ENCODE measurements at regions not wholly inside any gene's neighbourhood (a gene's known extent, or its start where the extent isn't known, plus 50 kb on each side); places are given as distances from the start of the nearest gene placed in this dataset.

DNA sequence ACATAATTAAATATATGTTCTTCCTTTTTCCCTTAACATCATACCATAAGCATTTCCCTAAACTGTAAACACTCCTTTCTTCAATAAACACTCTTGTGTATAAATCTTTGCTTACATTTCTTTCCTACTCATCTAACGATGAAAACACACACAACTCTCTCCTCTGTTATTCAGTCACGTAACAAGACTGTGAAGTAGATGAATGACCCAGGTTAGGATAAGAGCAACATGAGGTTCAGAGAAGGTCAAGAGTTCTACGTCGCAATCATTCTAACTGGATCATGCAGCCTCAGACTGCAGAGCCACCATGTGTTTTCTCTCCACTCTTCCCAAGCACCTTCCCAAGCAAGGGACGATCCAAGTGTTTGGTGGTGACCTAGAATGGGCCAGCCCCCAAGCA lies 70.5 kb upstream of the SPTLC1 start:
- ChIA-PET POLR2A (no interaction called here), CTCF (no interaction called here)
- DNase-seq (ENCODE audit: low read depth): no peak
- TF ChIP-seq, protein P1, sequence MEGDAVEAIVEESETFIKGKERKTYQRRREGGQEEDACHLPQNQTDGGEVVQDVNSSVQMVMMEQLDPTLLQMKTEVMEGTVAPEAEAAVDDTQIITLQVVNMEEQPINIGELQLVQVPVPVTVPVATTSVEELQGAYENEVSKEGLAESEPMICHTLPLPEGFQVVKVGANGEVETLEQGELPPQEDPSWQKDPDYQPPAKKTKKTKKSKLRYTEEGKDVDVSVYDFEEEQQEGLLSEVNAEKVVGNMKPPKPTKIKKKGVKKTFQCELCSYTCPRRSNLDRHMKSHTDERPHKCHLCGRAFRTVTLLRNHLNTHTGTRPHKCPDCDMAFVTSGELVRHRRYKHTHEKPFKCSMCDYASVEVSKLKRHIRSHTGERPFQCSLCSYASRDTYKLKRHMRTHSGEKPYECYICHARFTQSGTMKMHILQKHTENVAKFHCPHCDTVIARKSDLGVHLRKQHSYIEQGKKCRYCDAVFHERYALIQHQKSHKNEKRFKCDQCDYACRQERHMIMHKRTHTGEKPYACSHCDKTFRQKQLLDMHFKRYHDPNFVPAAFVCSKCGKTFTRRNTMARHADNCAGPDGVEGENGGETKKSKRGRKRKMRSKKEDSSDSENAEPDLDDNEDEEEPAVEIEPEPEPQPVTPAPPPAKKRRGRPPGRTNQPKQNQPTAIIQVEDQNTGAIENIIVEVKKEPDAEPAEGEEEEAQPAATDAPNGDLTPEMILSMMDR (IDR thresholded peaks at IDR 0.05; ENCODE audit: insufficient read depth, low read depth, low read length): no peak
- Histone ChIP-seq H3K4me3 (ENCODE audit: low read depth, low read length) (no peak overlapping the region), H3K36me3 (ENCODE audit: control insufficient read depth, insufficient read depth, low read length) (no peaks in the 10 kb centered on the region), H3K27me3 (ENCODE audit: control insufficient read depth, insufficient read depth, low read length) (peaks cover 2% of the 10 kb centered on the region)

DNA sequence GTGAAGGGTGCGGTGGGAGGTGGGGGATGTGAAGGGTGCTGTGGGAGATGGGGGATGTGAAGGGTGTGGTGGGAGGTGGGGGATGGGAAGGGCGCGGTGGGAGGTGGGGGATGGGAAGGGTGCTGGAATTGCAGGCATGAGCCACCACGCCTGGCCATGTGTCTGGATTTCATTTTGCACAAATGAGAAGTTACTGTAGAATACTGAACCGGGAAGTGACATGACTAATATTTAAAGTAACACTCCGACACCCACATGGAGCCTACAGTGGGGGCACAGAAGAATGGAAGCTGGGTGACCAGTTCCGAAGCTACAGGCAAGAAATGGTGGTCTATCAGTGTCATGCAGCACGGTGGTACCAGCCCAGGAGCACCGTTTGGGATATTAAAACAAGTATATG lies 69.9 kb upstream of the SPTLC1 start:
- Histone ChIP-seq H3K27me3 (ENCODE audit: control insufficient read depth, insufficient read depth, low read length) (peaks cover 2% of the 10 kb centered on the region), H3K4me3 (ENCODE audit: low read depth, low read length) (no peak overlapping the region), H3K36me3 (ENCODE audit: control insufficient read depth, insufficient read depth, low read length) (no peaks in the 10 kb centered on the region)
- TF ChIP-seq, protein P1 (IDR thresholded peaks at IDR 0.05; ENCODE audit: insufficient read depth, low read depth, low read length): no peak
- POLR2A ChIA-PET: no interaction called here
- CTCF ChIA-PET: no interaction called here
- no peak for DNase-seq (ENCODE audit: low read depth)

DNA sequence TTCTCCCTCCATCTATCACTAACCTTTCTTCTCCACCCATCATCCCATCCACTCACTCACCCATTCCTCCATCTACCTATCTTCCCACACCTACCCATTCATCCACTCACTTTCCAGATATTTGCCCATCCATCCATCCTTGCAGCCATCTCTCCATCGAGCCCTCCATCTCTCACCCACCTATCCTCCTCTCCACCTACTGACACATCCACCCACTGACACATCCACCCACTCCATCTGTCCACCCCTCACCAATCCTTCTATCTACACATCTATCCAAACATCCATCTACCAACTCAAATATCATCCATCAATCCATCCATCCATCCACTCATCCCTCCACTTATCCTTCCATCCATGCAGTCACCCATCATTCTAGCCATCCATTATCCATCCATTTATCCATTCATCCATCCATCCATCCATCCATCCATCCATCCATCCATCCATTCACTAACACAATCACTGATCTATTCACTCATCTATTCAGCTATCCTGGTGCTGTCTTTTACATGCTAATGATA lies 68.9 kb upstream of the SPTLC1 start:
- no peak overlapping the region for H3K4me3 ChIP-seq (ENCODE audit: low read depth, low read length)
- H3K27me3 ChIP-seq (ENCODE audit: control insufficient read depth, insufficient read depth, low read length): peaks cover 2% of the 10 kb centered on the region
- TF ChIP-seq, protein P1 (IDR thresholded peaks at IDR 0.05; ENCODE audit: insufficient read depth, low read depth, low read length): no peak
- CTCF ChIA-PET: no interaction called here
- H3K36me3 ChIP-seq (ENCODE audit: control insufficient read depth, insufficient read depth, low read length): no peaks in the 10 kb centered on the region
- POLR2A ChIA-PET: no interaction called here
- no peak for DNase-seq (ENCODE audit: low read depth)

DNA sequence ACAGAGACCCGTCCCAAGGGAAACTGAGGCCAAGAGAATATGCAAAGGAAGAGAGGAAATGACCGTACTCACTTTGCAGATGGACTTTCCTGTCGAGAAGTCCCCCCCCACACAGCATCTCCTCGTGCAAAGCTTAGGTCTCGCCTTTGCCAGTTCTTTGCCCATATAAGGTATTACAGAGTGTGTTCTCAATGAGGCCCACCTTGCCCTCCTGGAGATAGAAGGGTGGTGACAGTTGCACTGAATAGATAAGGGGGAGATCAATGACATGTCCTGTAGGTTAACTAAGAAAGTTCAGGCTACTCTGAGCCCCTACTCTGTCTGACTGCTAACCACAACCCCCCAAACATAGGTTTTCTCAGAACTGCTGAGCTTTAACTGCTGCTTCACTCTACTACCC lies 68.2 kb upstream of the SPTLC1 start:
- H3K27me3 ChIP-seq (ENCODE audit: control insufficient read depth, insufficient read depth, low read length): peaks cover 2% of the 10 kb centered on the region
- ChIA-PET POLR2A (no interaction called here), CTCF (no interaction called here)
- no peak overlapping the region for H3K4me3 ChIP-seq (ENCODE audit: low read depth, low read length)
- DNase-seq (ENCODE audit: low read depth): no peak
- TF ChIP-seq, protein P1 (IDR thresholded peaks at IDR 0.05; ENCODE audit: insufficient read depth, low read depth, low read length): no peak
- no peaks in the 10 kb centered on the region for H3K36me3 ChIP-seq (ENCODE audit: control insufficient read depth, insufficient read depth, low read length)

DNA sequence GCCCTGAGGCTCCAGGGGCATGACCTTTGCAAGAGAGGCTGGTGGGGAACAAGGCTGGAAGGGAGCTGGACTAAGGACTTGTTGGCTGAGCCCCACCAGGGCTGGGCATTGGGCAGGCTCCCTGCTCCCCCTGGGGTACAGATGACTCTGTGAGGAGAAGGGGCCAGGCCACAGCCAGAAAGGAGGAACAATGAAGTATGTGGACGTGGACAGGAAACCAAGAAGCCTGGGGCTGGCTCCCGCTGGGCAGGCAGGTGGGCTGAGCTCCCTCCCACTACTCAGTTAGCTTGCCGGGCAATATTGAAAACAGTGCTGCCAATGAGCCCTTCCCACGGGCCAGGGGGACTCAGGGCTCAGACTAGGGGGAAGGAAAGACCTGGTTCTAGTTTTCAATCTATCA lies 66.1 kb upstream of the SPTLC1 start:
- Histone ChIP-seq H3K36me3 (ENCODE audit: control insufficient read depth, insufficient read depth, low read length) (no peaks in the 10 kb centered on the region), H3K27me3 (ENCODE audit: control insufficient read depth, insufficient read depth, low read length) (no peaks in the 10 kb centered on the region; the same call in none of the 2 replicates), H3K4me3 (ENCODE audit: low read depth, low read length) (no peak overlapping the region)
- ChIA-PET POLR2A (no interaction called here), CTCF (interaction anchor here (3.1 kb wide), 1 partner anchor 42 kb away, joined by 29 read pairs; no protein-coding TSS in a partner anchor)
- DNase-seq (ENCODE audit: low read depth): no peak
- TF ChIP-seq, protein P1 (IDR thresholded peaks at IDR 0.05; ENCODE audit: insufficient read depth, low read depth, low read length): no peak

Measured in BJ (cell line).